ENCODE measurements at regions not wholly inside any gene's neighbourhood (a gene's known extent, or its start where the extent isn't known, plus 50 kb on each side); places are given as distances from the start of the nearest gene placed in this dataset.

DNA sequence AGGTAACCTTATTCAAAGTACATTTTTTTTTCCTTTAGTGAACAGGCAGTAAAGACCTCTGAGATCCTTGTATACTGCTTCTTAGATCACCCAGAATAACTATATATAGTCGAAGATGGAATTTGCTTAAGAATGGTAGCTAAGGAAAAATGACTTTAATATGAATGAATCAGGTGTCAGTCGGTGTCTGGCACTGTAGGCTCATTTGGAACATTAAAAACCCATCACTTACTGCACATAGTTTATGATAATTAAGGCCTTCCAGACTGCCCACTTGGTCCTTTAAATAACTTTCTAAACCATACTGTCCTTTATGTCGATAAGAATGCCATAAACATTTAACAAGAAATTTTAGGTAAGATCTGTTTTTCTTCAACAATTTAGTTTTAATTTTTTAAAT lies 981.8 kb downstream of the ROBO2 start:
- no peak overlapping the region for H3K4me3 ChIP-seq (ENCODE audit: low read depth, low read length)
- ChIA-PET POLR2A (no interaction called here), CTCF (no interaction called here)
- H3K27me3 ChIP-seq (ENCODE audit: control insufficient read depth, insufficient read depth, low read length), result no peaks in the 10 kb centered on the region
- TF ChIP-seq, protein P1, sequence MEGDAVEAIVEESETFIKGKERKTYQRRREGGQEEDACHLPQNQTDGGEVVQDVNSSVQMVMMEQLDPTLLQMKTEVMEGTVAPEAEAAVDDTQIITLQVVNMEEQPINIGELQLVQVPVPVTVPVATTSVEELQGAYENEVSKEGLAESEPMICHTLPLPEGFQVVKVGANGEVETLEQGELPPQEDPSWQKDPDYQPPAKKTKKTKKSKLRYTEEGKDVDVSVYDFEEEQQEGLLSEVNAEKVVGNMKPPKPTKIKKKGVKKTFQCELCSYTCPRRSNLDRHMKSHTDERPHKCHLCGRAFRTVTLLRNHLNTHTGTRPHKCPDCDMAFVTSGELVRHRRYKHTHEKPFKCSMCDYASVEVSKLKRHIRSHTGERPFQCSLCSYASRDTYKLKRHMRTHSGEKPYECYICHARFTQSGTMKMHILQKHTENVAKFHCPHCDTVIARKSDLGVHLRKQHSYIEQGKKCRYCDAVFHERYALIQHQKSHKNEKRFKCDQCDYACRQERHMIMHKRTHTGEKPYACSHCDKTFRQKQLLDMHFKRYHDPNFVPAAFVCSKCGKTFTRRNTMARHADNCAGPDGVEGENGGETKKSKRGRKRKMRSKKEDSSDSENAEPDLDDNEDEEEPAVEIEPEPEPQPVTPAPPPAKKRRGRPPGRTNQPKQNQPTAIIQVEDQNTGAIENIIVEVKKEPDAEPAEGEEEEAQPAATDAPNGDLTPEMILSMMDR (IDR thresholded peaks at IDR 0.05; ENCODE audit: insufficient read depth, low read depth, low read length), result no peak
- no peaks in the 10 kb centered on the region for H3K36me3 ChIP-seq (ENCODE audit: control insufficient read depth, insufficient read depth, low read length)
- no peak for DNase-seq (ENCODE audit: low read depth)

DNA sequence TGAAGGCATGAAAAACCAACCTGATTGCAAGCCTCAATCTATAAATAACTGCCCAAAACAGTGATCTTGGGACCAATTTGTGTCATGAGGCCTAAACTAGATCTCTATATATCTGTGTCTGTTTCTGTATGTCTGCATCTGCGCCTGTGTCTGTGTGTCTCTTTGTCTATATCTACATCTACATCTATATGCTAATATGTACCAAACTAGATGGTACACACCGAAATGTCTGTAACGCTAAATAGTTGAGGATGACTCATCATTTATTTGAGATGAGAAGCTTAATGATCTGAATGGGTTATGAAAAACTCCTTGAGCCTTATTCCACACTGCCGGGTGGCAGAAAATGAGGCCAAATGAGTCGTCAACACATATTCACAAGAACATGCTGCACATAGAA lies 982.3 kb downstream of the ROBO2 start:
- Histone ChIP-seq H3K36me3 (ENCODE audit: control insufficient read depth, insufficient read depth, low read length) (no peaks in the 10 kb centered on the region), H3K27me3 (ENCODE audit: control insufficient read depth, insufficient read depth, low read length) (no peaks in the 10 kb centered on the region), H3K4me3 (ENCODE audit: low read depth, low read length) (no peak overlapping the region)
- no peak for DNase-seq (ENCODE audit: low read depth)
- ChIA-PET CTCF (no interaction called here), POLR2A (no interaction called here)
- TF ChIP-seq, protein P1 (IDR thresholded peaks at IDR 0.05; ENCODE audit: insufficient read depth, low read depth, low read length), result no peak

DNA sequence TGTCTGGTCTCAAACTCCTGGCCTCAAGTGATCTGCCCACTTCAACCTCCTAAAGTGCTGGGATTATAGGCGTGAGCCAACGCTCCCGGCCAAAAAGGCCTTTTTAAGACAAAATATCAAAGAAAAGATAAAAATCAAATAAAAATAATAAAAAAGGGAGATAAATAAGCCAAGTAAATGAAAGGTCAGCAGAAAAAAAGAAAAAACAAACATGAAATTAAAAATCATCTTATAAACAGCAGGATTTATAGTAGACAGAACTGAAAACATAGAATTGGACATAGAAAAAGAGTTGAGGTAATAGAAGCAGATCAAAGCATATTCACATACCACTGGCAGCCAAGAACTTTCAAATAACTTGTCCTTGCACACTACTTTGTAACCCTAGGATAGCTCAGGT lies 983.4 kb downstream of the ROBO2 start:
- Histone ChIP-seq H3K4me3 (ENCODE audit: low read depth, low read length) (no peak overlapping the region), H3K27me3 (ENCODE audit: control insufficient read depth, insufficient read depth, low read length) (no peaks in the 10 kb centered on the region), H3K36me3 (ENCODE audit: control insufficient read depth, insufficient read depth, low read length) (no peaks in the 10 kb centered on the region)
- POLR2A ChIA-PET, result no interaction called here
- CTCF ChIA-PET, result no interaction called here
- TF ChIP-seq, protein P1 (IDR thresholded peaks at IDR 0.05; ENCODE audit: insufficient read depth, low read depth, low read length), result no peak
- DNase-seq (ENCODE audit: low read depth), result no peak

DNA sequence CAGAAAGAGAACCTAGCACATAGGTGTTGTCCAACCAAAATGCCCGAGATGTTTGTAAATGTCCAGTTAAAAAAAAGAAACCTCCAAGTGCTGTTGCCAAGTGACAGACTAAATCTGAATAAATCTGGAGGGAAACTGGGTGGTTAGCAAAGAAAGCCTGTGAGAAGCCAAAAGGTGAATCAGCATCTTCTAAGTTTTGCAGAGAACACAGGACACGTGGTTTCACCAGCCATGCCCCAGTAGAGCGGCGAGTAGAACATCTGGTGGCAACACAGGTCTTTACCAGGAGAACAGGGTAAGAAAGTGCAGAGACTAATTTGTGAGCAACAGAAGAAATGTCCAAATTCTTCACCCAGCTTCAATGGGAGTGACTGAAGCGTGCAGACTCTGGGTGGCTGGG lies 986.0 kb downstream of the ROBO2 start:
- Histone ChIP-seq H3K36me3 (ENCODE audit: control insufficient read depth, insufficient read depth, low read length) (no peaks in the 10 kb centered on the region), H3K4me3 (ENCODE audit: low read depth, low read length) (no peak overlapping the region), H3K27me3 (ENCODE audit: control insufficient read depth, insufficient read depth, low read length) (no peaks in the 10 kb centered on the region)
- ChIA-PET CTCF (no interaction called here), POLR2A (no interaction called here)
- TF ChIP-seq, protein P1 (IDR thresholded peaks at IDR 0.05; ENCODE audit: insufficient read depth, low read depth, low read length), result no peak
- DNase-seq (ENCODE audit: low read depth), result no peak

DNA sequence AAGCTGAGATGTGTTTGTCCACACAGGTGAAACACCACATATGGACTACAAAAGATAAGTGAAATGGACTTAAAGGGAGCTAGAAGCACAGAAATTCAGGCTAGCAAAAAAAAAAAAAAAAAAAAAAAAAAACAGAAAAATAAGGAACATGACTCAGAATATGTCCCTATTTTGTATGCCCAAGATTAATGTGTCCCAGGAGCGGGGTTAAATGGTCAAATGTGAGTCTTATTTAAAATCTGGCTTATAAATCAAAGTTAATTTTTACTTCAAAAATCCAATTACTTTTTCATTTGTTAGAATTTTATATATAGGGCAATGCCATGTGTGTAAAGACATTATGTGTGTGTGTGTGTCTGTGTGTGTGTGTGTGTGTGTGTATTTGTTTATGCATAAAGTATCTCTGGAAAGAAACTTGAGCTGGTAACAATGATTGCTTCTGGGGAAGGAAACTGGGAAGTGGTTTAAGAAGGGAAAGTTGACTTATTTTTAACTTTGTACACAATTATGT lies 986.5 kb downstream of the ROBO2 start:
- ChIA-PET CTCF (no interaction called here), POLR2A (no interaction called here)
- TF ChIP-seq, protein P1 (IDR thresholded peaks at IDR 0.05; ENCODE audit: insufficient read depth, low read depth, low read length), result no peak
- no peaks in the 10 kb centered on the region for H3K27me3 ChIP-seq (ENCODE audit: control insufficient read depth, insufficient read depth, low read length)
- H3K36me3 ChIP-seq (ENCODE audit: control insufficient read depth, insufficient read depth, low read length), result no peaks in the 10 kb centered on the region
- no peak for DNase-seq (ENCODE audit: low read depth)
- no peak overlapping the region for H3K4me3 ChIP-seq (ENCODE audit: low read depth, low read length)
